ENCODE measurements at regions not wholly inside any gene's neighbourhood (a gene's known extent, or its start where the extent isn't known, plus 50 kb on each side); places are given as distances from the start of the nearest gene placed in this dataset.

GRCh38 chr4:79620617-79621016, 212.6 kb upstream of the GK2 start:
- no peak for TF ChIP-seq CTCF (IDR thresholded peaks at IDR 0.05; ENCODE audit: extremely low read depth, missing control alignments)
- DNase-seq (ENCODE audit: low spot score): no peak

GRCh38 chr4:79613269-79613935, 205.4 kb upstream of the GK2 start:
- no peak for TF ChIP-seq CTCF (IDR thresholded peaks at IDR 0.05; ENCODE audit: extremely low read depth, missing control alignments)
- no peak for DNase-seq (ENCODE audit: low spot score)

- DNase-seq (ENCODE audit: low spot score): no peak
- TF ChIP-seq CTCF (IDR thresholded peaks at IDR 0.05; ENCODE audit: extremely low read depth, missing control alignments): no peak
Measured at GRCh38 chr4:79611026-79611425, 203.0 kb upstream of the GK2 start.

- DNase-seq (ENCODE audit: low spot score): no peak
- no peak for TF ChIP-seq CTCF (IDR thresholded peaks at IDR 0.05; ENCODE audit: extremely low read depth, missing control alignments)
Measured at GRCh38 chr4:79609817-79610216, 201.8 kb upstream of the GK2 start.

GRCh38 chr4:79607979-79608378, 200.0 kb upstream of the GK2 start:
- DNase-seq (ENCODE audit: low spot score): no peak
- TF ChIP-seq CTCF (IDR thresholded peaks at IDR 0.05; ENCODE audit: extremely low read depth, missing control alignments): no peak

GRCh38 chr4:79604152-79604551, 196.1 kb upstream of the GK2 start:
- TF ChIP-seq CTCF (IDR thresholded peaks at IDR 0.05; ENCODE audit: extremely low read depth, missing control alignments): no peak
- DNase-seq (ENCODE audit: low spot score): no peak

- TF ChIP-seq CTCF (IDR thresholded peaks at IDR 0.05; ENCODE audit: extremely low read depth, missing control alignments): no peak
- DNase-seq (ENCODE audit: low spot score): no peak
Measured at GRCh38 chr4:79603681-79604080, 195.7 kb upstream of the GK2 start.
